GM21515 (cell line): ENCODE measurements at regions not wholly inside any gene's neighbourhood (a gene's known extent, or its start where the extent isn't known, plus 50 kb on each side); places are given as distances from the start of the nearest gene placed in this dataset.
A peak's percentile ranks its signal among the peaks of the same experiment; 100 is the strongest.
"Not testable (repeated sequence)": the region's sequence is repeated elsewhere in the genome, so short reads cannot be mapped to it uniquely, and the experiment has no call there.

ENCODE experiments used
- ATAC-seq: cut with Tn5 transposase; IDR thresholded peaks from one replicate; pipeline ENCODE4 v1.9.1; 2021; ENCODE audit not compliant: unreplicated experiment

- no peak for ATAC-seq
Observed at GRCh38 chr10:8128511-8128910, 74.0 kb downstream of the GATA3 start.

DNA sequence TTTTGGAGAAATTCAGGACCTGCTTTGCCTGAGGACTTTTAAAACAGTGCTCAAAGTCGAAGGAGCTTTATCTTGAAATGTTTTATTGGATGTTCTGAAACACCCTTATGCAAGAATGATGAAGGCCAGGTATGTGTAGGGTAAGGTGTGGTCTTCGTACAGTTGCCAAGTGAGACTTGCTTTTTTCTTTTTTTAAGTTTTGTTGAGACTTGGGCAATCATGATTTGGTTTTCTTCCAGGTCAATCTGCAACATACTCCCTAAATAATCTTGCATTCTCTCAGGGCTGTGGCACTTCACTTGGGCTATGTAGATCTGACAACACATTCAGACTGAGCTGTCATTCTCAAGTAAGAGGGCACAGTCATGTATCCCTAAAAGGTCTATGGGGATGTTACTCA lies 75.0 kb downstream of the GATA3 start:
- no peak for ATAC-seq

DNA sequence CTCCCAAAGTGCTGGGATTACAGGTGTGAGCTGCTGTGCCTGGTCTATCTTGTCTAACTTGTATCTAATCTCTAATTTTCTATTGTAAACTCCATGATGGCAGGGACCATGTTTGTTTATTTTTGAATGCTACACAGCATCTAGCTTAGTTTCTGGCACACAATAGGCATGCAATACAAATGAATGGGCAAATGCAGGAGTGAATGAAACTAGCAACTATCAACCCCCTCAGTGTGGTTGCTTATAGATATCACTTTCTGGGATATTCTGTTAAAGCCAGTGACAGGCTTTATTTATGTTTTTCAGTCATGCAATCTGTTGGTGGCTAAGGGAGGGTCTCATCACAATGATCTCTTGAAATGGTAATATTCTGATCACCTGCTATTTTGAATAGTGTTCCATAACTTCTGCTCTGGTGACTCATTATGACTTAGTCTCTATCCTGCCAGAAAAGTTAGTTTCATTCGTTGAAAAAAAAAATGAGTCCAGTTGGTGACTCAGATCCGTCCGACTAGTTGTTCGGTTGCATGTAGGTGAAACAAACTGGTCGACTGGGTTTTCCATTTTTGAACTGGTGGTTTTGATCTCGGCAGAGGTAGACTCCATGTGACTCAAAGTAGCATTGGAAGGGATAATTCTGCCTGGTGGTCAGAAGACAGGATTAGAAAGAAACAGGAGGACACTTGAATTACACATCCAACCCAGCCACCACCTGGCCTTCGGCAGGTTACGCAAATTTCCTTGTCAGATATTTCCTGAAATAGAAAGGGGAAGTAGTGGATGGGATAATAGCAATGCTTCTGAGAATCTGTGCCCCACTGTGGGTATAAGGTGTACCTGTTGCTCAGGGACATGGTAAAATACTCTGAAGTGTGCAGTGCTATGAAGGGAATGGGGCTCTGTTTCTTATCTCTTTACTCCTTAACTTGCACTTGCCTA lies 76.8 kb downstream of the GATA3 start:
- ATAC-seq, result peak; percentile 57

DNA sequence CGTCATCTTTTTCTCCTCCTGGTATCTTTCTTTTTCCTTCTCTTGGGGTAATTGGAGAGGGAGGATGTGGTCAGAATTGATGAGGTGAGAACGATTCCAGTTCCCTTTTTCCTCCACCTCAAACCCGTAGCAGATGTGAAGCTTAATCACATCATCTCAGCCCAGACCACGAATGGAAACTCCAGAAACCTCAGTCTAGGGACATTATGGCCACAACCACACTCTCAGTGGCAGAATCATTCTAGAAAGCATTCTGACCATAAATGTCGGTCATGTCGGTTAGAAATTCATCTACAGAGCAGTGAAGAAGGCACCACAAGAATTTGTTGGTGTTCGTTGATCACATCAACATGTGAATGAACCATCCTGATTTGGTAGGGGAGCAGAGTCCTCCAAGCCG lies 78.7 kb downstream of the GATA3 start:
- peak; percentile 74 for ATAC-seq

- no peak for ATAC-seq
Observed at GRCh38 chr10:8136736-8137135, 82.2 kb downstream of the GATA3 start.

GRCh38 chr10:8137272-8137681 lies 82.8 kb downstream of the GATA3 start:
- no peak for ATAC-seq

DNA sequence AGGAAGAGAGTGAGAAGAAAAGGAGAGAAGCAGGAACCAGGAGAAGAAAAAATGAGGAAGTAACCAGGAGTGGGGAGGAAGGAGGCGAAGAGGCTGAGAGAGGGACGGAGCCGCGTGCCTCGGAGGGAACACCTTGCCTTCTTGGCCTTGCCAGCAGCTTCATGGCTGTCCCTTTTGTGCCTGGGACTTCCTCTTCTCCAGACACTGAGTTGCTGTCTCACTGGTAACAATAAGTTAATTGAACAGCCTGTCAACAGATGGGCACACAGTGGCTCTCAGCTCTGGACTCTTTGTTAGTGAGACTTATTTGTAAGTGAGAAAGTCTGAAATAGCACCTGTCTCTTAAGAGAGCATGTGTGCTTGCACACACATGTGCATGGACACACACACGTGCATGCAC lies 83.2 kb downstream of the GATA3 start:
- ATAC-seq, result no peak

GRCh38 chr10:8138471-8138870 lies 84.0 kb downstream of the GATA3 start:
- no peak for ATAC-seq

DNA sequence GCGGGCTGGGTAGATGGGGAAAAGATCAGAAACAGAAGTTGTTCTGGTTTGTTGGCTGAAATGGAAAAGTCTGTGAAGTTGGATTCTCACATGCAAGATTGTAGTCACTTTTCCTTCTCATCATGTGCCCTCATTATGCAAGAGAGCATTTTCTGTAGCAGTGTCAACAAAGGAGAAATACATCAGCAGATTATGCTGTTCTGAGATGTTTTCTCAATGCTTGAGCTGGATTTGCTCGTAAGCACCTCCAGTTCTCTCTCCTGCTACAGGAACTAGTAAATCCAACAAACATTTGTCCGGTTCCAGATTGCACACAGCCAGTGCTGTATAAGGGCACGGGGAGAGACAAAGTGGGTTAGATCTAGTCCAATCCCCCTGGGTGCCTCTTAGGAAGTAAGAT lies 90.0 kb downstream of the GATA3 start:
- ATAC-seq, result no peak

DNA sequence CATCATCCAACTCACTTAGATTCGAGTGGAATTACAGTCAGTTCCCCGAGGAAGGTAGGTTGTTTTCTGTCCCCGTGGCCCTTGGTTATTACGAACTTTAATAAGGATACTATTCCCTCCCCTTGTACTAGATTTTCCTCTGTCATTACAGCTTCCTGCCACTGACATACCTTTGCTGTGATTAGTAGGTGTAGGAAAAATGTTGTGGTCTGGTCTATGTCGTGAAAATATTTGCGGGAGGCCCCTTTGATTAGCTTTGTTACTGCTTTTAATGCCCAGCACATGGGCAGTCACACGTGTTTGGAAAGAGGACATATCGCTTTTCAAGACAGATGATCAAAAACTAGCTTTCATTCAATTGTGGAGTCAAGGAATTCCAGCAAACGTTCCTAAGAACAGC lies 92.2 kb downstream of the GATA3 start:
- no peak for ATAC-seq

GRCh38 chr10:8149991-8150390 lies 95.5 kb downstream of the GATA3 start:
- no peak for ATAC-seq

DNA sequence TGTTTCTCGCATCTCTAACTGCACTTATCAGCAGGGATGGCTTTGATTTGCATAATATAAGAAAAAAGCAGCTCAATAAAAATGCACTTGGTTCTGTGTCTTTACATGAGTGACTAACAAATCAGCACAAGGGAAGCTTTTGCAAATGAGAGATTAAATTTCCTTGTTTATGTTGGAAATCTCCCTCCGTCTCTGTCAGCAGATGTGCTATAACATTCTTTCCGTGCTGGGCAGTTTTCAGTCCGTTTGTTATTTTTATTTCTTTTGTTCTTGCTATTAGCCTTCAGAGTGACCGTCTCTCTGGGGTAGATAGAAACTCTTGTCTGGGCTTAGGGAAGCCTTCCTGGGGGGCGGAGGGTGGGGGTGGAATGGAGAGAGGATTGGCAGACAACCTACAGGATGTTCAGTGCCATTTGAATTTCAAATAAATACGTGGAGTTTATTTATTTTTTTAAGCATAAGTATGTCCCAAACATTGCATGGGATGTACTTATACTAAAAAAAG lies 96.0 kb downstream of the GATA3 start:
- no peak for ATAC-seq

DNA sequence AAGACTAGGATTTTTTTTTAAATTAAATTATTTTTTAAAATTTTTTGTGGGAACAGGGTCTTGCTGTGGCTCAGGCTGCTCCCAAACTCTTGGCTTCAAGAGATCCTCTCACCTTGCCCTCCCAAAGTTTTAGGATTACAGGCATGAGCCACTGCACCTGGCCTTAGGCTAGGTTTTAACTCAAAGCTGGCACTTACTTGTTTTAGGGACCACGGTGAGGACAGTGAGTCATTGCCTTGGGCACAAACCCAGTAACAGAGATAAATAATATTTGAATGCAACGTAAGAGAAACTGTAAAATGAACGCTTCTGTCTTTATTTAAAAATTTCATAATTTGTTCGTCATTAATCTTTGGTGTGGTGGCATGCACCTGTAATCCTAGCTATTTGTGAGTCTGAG lies 96.6 kb downstream of the GATA3 start:
- no peak for ATAC-seq

DNA sequence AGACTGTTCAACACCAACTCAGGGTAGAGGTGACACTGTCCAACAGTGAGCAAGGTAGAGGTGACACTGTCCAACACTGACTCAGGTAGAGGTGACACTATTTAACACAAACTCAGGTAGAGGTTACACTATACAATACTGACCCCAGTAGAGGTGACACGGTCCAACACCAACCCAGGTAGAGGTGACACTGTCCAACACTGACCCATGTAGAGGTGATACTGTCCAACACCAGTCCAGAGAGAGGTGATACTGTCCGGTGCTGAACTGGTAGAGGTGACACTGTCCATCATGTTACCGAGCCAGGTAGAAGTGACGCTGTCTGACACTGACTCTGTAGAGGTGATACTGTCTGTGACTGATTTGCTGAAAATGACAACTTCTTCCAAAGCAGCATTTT lies 102.4 kb downstream of the GATA3 start:
- no peak for ATAC-seq

DNA sequence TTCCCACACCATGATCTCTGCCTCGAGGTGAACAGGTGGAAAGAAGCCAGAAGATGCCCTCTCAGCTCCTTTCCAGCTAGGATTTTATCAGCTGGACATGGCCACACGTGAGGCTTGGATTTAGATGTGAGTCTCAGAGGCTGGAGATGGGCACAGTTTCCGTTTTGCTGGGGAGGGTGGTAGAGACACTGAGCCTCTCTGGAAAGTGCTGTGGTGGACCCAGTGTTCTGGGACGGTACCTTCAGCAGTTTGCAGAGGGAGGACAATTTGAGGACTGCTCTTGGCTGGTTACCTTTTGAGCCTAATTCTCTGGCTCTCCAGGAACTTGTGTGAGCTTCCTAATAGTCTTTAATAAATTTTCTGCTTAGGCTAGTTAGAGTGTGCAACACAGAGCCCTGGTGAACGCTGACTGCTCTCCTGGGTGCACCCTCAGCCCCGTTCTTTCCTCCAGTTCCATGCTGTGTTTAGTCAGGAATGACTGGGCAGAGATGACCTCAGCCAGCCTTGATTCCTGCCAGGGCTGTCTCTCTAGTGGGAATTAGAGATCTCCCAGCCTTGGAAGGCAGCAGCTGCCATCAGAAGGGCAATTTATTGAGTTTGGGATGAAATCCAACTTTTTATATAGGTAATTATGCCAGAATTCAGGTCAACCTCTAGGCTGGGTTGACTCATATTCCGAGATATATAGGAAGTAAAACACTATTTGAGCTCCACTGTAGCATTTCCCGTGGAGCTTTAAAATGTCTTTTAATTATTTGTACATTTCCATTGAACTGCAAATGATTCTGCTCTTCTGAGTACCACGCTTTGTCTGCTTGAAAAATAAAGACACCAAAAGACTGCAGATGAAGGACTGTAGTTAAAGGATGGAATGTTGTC lies 103.9 kb downstream of the GATA3 start:
- no peak for ATAC-seq

DNA sequence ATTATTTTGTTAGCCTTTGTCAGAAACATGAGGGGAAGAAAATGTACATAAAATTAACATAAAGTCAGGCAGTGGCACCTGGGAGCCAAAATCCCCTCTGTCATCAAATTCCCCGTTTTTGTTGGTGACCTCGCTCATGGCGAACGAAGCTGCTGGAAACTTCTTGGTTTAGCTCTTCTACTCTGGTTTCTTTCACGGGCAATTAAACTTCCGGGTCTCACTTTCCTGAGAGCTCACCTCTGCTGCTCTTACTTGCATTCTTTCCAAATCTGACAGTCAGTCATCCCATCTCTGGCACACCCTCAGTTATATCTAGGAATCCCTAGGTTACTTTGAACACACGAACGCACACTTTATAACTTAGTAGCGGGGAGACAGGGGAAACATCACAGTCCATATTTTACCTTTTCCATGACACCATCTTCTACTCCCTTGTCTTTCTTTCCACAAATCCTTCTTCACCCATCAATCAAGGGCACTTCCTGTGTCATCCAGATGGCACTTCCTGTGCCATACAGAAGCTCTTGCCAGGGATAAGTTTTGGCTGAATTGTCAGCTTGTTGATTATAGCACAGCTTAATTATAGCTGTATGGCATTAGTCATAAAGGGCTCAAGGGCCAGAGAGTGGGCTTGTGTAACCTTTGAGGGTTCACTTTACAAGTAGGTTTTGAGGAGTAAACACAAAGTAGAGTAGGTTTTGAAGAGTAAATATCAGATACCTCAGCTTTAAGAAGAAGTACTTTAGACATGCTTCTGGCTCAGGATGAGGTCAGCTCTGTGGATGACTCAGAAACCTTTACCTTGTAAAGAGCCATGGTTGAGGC lies 105.1 kb downstream of the GATA3 start:
- no peak for ATAC-seq

DNA sequence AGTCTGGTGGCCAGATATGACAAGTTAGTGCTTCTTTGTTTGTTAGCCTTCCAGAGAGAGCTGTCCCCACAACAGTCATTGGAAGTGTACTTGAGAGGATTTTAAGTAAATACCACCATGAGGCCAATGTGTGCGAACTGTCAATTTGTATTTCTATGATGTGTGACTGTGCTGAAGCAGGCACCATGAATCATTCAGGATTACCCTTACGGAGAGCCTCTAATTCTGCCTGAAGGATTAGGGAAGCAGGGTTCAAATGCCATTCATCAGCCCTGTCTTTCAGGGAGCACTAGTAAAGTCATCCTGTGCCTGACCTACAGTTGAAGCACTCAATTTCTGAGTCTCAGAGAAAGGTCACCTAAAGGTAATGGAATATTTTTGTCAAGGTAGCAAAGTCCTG lies 109.3 kb downstream of the GATA3 start:
- ATAC-seq, result no peak

- not testable (repeated sequence) for ATAC-seq
Observed at GRCh38 chr10:8164640-8165039, 110.2 kb downstream of the GATA3 start.

DNA sequence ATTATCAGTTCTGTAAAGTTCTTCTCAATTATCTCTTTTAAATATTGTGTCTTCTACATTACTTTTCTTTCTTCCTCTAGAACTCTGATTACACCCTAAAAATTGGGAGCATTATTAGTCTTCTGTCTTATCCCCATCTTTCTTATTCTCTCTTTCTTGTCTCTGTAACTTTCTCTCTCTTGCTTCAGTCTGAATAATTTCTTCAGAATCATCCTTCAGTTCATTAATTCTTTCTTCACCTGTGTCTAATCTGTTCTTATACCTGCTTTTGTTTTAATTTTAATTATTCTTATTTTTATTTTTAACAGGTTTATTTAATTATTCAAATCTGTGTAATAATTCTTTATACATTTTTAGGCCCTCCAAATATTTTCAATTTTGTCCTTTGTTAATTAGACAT lies 114.3 kb downstream of the GATA3 start:
- ATAC-seq, result no peak

GRCh38 chr10:8171008-8171407 lies 116.5 kb downstream of the GATA3 start:
- ATAC-seq, result no peak

DNA sequence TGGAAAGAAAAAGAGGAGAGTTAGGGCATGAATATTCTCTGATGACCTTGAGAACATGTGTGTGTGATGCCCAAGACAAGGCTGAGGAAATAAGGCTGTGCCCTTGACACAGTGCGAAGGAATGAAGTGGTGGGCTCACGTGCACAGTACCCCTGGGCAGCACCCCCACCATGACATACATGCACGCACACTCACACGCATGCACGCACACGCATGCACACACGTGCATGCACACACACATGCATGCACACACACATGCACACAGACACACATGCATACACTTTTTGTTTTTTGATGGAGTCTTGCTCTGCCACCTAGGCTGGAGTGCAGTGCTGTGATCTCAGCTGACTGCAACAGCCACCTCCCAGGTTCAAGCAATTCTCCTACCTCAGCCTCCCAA lies 118.1 kb downstream of the GATA3 start:
- no peak for ATAC-seq
